Immature natural killer cell (primary cell): ENCODE measurements at regions not wholly inside any gene's neighbourhood (a gene's known extent, or its start where the extent isn't known, plus 50 kb on each side); places are given as distances from the start of the nearest gene placed in this dataset.
"Not testable (repeated sequence)": the region's sequence is repeated elsewhere in the genome, so short reads cannot be mapped to it uniquely, and the experiment has no call there.

Experiments used
- DNase-seq, 3 donors: peaks; one replicate each; pipeline ENCODE4 v3.0.0; 2022; ENCODE audit warnings: mixed read lengths in 1 of 3
- H3K27ac Mint-ChIP-seq, 6 donors: one replicate each; pipeline ENCODE4 v1.8.0; 2020; ENCODE audit warnings: mixed read lengths in 6 of 6, mild to moderate bottlenecking in 5 of 6, inconsistent platforms in 4 of 6, moderate library complexity in 3 of 6
- H3K27me3 Mint-ChIP-seq, 3 donors: one replicate each; pipeline ENCODE4 v1.8.0; 2020 to 2021; ENCODE audit warnings: low read depth in 3 of 3, mild to moderate bottlenecking in 3 of 3, mixed read lengths in 3 of 3, moderate library complexity in 3 of 3, inconsistent platforms in 1 of 3
- H3K36me3 Mint-ChIP-seq, 3 donors: one replicate each; pipeline ENCODE4 v1.8.0; 2020; ENCODE audit warnings: mixed read lengths in 3 of 3, inconsistent platforms in 2 of 3, mild to moderate bottlenecking in 2 of 3
- H3K4me1 Mint-ChIP-seq, 2 donors: one replicate each; pipeline ENCODE4 v1.8.0; 2020; ENCODE audit warnings: inconsistent platforms in 2 of 2, mild to moderate bottlenecking in 2 of 2, mixed read lengths in 2 of 2, moderate library complexity in 1 of 2
- H3K4me3 Mint-ChIP-seq, 5 donors: one replicate each; pipeline ENCODE4 v1.8.0; 2020; ENCODE audit warnings: mild to moderate bottlenecking in 5 of 5, mixed read lengths in 5 of 5, inconsistent platforms in 3 of 5, moderate library complexity in 3 of 5
- H3K9me3 Mint-ChIP-seq, 6 donors: one replicate each; pipeline ENCODE4 v1.8.0; 2020; ENCODE audit warnings: mild to moderate bottlenecking in 6 of 6, mixed read lengths in 6 of 6, inconsistent platforms in 4 of 6, moderate library complexity in 3 of 6

GRCh38 chr17:22741066-22741465 lies 1048.7 kb downstream of the KCNJ18 start:
- H3K4me3 Mint-ChIP-seq, H3K27ac Mint-ChIP-seq, H3K27me3 Mint-ChIP-seq, DNase-seq, H3K4me1 Mint-ChIP-seq, H3K36me3 Mint-ChIP-seq: not testable (repeated sequence)
- peaks cover 12 to 65% (median 59%) of the 10 kb centered on the region in 6 donors for H3K9me3 Mint-ChIP-seq
